ENCODE measurements at regions not wholly inside any gene's neighbourhood (a gene's known extent, or its start where the extent isn't known, plus 50 kb on each side); places are given as distances from the start of the nearest gene placed in this dataset.
A peak's percentile ranks its signal among the peaks of the same experiment; 100 is the strongest.

GRCh38 chr22:48650323-48651035, 1177.2 kb downstream of the BRD1 start:
- DNase-seq (ENCODE audit: low spot score) (no peak), FAIRE-seq (no peak)

GRCh38 chr22:48649466-48649865, 1178.2 kb downstream of the BRD1 start:
- FAIRE-seq (no peak), DNase-seq (ENCODE audit: low spot score) (no peak)

GRCh38 chr22:48649031-48649430, 1178.6 kb downstream of the BRD1 start:
- DNase-seq (ENCODE audit: low spot score) = no peak
- FAIRE-seq = no peak

- FAIRE-seq = no peak
- DNase-seq (ENCODE audit: low spot score) = no peak
Observed at GRCh38 chr22:48647606-48648515, 1179.8 kb downstream of the BRD1 start.

- no peak for DNase-seq (ENCODE audit: low spot score)
- FAIRE-seq = no peak
Observed at GRCh38 chr22:48647051-48647450, 1180.6 kb downstream of the BRD1 start.

GRCh38 chr22:48646216-48646925, 1181.3 kb downstream of the BRD1 start:
- FAIRE-seq (no peak), DNase-seq (ENCODE audit: low spot score) (no peak)

GRCh38 chr22:48645766-48646165, 1181.9 kb downstream of the BRD1 start:
- no peak for DNase-seq (ENCODE audit: low spot score)
- no peak for FAIRE-seq

GRCh38 chr22:48644997-48645396, 1182.7 kb downstream of the BRD1 start:
- FAIRE-seq (no peak), DNase-seq (ENCODE audit: low spot score) (no peak)

GRCh38 chr22:48644108-48644507, 1183.6 kb downstream of the BRD1 start:
- FAIRE-seq = peak; percentile 85
- peak; percentile 74 for DNase-seq (ENCODE audit: low spot score)

GRCh38 chr22:48643066-48643731, 1184.5 kb downstream of the BRD1 start:
- DNase-seq (ENCODE audit: low spot score) (no peak), FAIRE-seq (no peak)

GRCh38 chr22:48642550-48642949, 1185.1 kb downstream of the BRD1 start:
- no peak for FAIRE-seq
- DNase-seq (ENCODE audit: low spot score) = no peak

GRCh38 chr22:48641906-48642475, 1185.7 kb downstream of the BRD1 start:
- no peak for FAIRE-seq
- no peak for DNase-seq (ENCODE audit: low spot score)

GRCh38 chr22:48640890-48641841, 1186.5 kb downstream of the BRD1 start:
- DNase-seq (ENCODE audit: low spot score) (no peak), FAIRE-seq (peak; percentile 23)

- FAIRE-seq = no peak
- no peak for DNase-seq (ENCODE audit: low spot score)
Observed at GRCh38 chr22:48639896-48640748, 1187.6 kb downstream of the BRD1 start.

GRCh38 chr22:48639021-48639795, 1188.5 kb downstream of the BRD1 start:
- DNase-seq (ENCODE audit: low spot score) = no peak
- peak; percentile 20 for FAIRE-seq

- FAIRE-seq (no peak), DNase-seq (ENCODE audit: low spot score) (no peak)
Observed at GRCh38 chr22:48637231-48637630, 1190.4 kb downstream of the BRD1 start.

GRCh38 chr22:48636746-48637145, 1190.9 kb downstream of the BRD1 start:
- FAIRE-seq (no peak), DNase-seq (ENCODE audit: low spot score) (no peak)

- peak; percentile 77 for FAIRE-seq
- DNase-seq (ENCODE audit: low spot score) = peak; percentile 76
Observed at GRCh38 chr22:48635816-48636215, 1191.9 kb downstream of the BRD1 start.
